GM12874 (cell line): ENCODE measurements at regions not wholly inside any gene's neighbourhood (a gene's known extent, or its start where the extent isn't known, plus 50 kb on each side); places are given as distances from the start of the nearest gene placed in this dataset.

Experiments used
- CTCF ChIP-seq: IDR thresholded peaks from 2 replicates; pipeline ENCODE4 v1.5.1; 2011; ENCODE audit warnings: low read depth, mild to moderate bottlenecking, control low read depth, low read length, moderate library complexity; ENCODE audit not compliant: insufficient read depth

GRCh38 chr1:213541641-213542040, 446.1 kb upstream of the PROX1 start:
- TF ChIP-seq CTCF = no peak

- TF ChIP-seq CTCF = no peak
These were observed 437.8 kb upstream of the PROX1 start for GRCh38 chr1:213549982-213550381.

GRCh38 chr1:213550804-213551203, 437.0 kb upstream of the PROX1 start:
- no peak for TF ChIP-seq CTCF

GRCh38 chr1:213552045-213552444, 435.7 kb upstream of the PROX1 start:
- no peak for TF ChIP-seq CTCF

GRCh38 chr1:213560226-213560625, 427.5 kb upstream of the PROX1 start:
- no peak for TF ChIP-seq CTCF

- TF ChIP-seq CTCF = no peak
These were observed 425.9 kb upstream of the PROX1 start for GRCh38 chr1:213561870-213562269.

GRCh38 chr1:213564215-213564659, 423.5 kb upstream of the PROX1 start:
- TF ChIP-seq CTCF = 0 out of 2 replicates have a peak, but pooled peaks have one; percentile 16
